ENCODE measurements at regions not wholly inside any gene's neighbourhood (a gene's known extent, or its start where the extent isn't known, plus 50 kb on each side); places are given as distances from the start of the nearest gene placed in this dataset.

GRCh38 chr3:170772175-170772574 lies 97.8 kb downstream of the RPL22L1 start:
- DNase-seq (ENCODE audit: low read depth): no peak
- H3K4me3 ChIP-seq (ENCODE audit: low read depth, low read length): no peak overlapping the region
- TF ChIP-seq CTCF (conservative IDR thresholded peaks at IDR 0.05; ENCODE audit: low read depth, low read length): no peak

DNA sequence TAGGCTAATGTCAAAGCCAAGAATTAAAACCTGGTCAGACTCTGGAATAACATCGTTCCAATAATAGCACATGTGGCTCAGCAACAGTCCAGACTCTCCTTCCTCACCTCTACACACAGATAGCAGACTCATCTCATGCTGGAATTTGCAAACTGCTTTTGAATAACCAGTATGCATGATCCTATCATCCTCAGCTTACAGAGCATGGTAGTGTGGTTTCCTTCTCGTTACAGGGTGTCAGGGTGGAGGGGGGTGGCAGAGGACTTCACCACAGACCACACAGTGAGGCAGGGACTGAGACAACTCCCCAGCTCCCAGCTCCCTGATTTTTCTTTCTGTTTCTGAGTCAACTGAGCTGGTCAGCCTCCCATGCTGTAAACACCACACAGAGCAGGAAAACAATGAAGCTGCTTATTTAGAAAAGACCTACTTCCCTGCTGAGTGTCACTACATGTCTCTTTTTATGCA lies 101.6 kb downstream of the RPL22L1 start:
- no peak for DNase-seq (ENCODE audit: low read depth)
- TF ChIP-seq CTCF (conservative IDR thresholded peaks at IDR 0.05; ENCODE audit: low read depth, low read length): no peak
- no peak overlapping the region for H3K4me3 ChIP-seq (ENCODE audit: low read depth, low read length)

DNA sequence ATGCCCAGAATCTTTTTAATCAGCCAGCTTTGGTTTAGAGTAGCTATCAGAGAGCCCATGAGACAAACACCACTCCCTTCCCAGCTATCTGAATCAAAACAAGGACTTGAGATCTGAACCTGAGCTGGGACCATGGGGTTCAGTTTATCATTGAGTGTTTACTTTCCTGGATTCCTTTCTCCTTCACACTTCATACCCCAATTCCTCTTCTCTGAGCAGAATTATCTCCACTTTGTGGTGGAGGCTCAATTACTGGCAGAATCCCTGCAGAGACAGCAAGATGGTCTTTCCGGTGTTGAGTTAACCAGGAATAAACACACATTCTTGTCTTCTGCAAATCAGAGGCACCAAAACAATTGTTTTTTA lies 102.4 kb downstream of the RPL22L1 start:
- DNase-seq (ENCODE audit: low read depth): no peak
- no peak overlapping the region for H3K4me3 ChIP-seq (ENCODE audit: low read depth, low read length)
- TF ChIP-seq CTCF (conservative IDR thresholded peaks at IDR 0.05; ENCODE audit: low read depth, low read length): no peak

DNA sequence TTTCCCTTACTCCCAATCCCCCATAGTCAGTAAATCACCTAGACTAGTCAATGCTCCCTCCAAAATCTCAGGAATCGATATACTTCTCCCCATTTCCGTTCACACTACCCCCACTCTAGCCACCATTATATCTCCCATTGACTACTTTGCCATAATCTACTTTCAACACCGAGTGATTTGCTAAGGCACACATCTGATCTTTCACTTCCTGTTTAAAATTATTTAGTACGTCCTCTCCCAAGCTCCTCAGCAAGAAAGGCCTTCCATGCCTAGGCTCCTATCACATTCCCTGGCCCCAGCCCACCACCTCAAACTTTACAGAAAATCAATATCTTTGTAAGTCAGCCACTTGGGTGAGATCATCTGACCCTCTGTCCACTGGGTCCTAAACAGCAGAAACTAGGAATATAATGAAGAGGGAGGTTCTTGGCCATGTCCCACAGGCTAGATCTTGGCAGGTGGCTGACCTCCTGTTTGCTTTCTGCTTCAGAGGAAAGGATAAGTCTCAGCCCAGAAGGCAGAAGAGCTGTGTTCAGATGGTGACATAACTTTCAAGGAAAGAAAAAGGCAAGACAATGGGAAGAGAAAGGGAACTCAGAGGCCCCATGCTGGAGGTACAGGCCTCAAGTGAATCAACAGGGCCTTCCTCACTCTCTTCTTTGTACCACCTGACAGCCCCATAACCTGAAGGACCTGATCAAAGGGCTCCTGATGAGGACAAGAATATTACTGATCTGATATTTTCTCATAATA lies 103.0 kb downstream of the RPL22L1 start:
- H3K4me3 ChIP-seq (ENCODE audit: low read depth, low read length): no peak overlapping the region
- DNase-seq (ENCODE audit: low read depth): no peak
- TF ChIP-seq CTCF (conservative IDR thresholded peaks at IDR 0.05; ENCODE audit: low read depth, low read length): no peak

DNA sequence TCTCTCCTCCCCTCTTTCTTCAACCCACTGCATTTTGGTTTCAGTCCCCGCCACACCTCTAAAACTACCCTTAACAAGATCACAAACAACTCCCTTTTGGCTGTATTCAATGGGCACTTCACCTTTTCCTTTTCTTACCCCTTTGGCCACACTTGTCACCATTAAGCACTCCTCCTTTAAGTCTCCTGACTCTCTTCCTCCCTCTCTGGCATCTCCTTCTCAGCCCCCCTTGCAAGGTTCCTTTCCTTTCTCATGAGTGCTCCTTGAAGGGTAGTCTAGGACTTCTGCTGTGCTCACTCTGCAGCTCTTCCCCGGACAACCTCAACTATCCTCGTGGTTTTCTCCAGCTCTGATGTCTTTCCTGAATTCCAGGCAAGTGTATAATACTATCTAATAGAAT lies 103.7 kb downstream of the RPL22L1 start:
- TF ChIP-seq CTCF (conservative IDR thresholded peaks at IDR 0.05; ENCODE audit: low read depth, low read length): no peak
- H3K4me3 ChIP-seq (ENCODE audit: low read depth, low read length): no peak overlapping the region
- DNase-seq (ENCODE audit: low read depth): no peak

- no peak overlapping the region for H3K4me3 ChIP-seq (ENCODE audit: low read depth, low read length)
- TF ChIP-seq CTCF (conservative IDR thresholded peaks at IDR 0.05; ENCODE audit: low read depth, low read length): no peak
- no peak for DNase-seq (ENCODE audit: low read depth)
Observed at GRCh38 chr3:170765419-170766078, 104.4 kb downstream of the RPL22L1 start.

DNA sequence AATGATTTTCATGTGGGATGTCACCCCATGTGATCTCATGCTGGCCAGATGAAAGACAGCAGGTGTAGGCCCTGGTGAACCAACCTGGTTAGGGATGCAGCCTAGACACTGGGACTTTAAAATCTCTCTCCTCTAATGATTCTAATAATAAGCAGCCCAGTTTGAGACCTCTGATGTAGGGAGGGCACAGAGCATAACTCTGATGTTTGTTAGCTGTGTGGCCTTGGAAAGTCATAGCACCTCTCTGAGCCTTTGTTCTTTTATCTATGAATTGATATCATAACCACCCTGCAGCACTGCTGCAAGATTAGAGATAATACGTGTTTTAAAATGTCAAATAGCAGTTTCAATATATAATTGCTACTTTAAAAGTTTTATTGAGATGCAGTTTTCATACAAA lies 106.0 kb downstream of the RPL22L1 start:
- H3K4me3 ChIP-seq (ENCODE audit: low read depth, low read length): no peak overlapping the region
- TF ChIP-seq CTCF (conservative IDR thresholded peaks at IDR 0.05; ENCODE audit: low read depth, low read length): no peak

More for the DNA sequence above, 106.0 kb downstream of the RPL22L1 start:
- no peak for DNase-seq (ENCODE audit: low read depth)
